Ramos (cell line): ENCODE measurements at regions not wholly inside any gene's neighbourhood (a gene's known extent, or its start where the extent isn't known, plus 50 kb on each side); places are given as distances from the start of the nearest gene placed in this dataset.
"Not testable (repeated sequence)": the region's sequence is repeated elsewhere in the genome, so short reads cannot be mapped to it uniquely, and the experiment has no call there.

ENCODE experiments used
- in situ Hi-C: fragments of 300-500 bp; cut with MboI; formaldehyde crosslinking; loops from one replicate; pipeline ENCODE4 v1.14.3; 2022; ENCODE audit warnings: low sequenced_read_pairs; ENCODE audit not compliant: unreplicated experiment

GRCh38 chr12:111129149-111129767, 208.9 kb upstream of the MYL2 start:
- in situ Hi-C loops: no loop called here

GRCh38 chr12:111126331-111126730, 206.0 kb upstream of the MYL2 start:
- in situ Hi-C loops: no loop called here

- in situ Hi-C loops: no loop called here
Measured at GRCh38 chr12:111124183-111124582, 203.8 kb upstream of the MYL2 start.

DNA sequence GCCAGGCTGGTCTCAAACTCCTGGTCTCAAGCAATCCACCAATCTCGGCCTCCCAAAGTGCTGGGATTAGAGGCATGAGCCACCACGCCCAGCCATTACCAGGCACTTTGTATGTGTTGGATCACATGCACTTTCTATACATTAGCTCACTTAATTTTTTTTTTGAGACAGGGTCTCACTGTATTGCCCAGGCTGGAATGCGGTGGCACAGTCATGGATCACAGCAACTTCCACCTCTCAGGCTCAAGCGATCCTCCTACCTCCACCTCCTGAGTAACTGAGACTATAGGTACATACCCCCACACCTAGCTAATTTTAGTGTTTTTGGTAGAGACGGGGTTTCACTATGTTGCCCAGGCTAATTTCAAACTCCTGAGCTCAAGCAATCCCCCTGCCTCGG, 203.0 kb upstream of the MYL2 start:
- in situ Hi-C loops: no loop called here

- in situ Hi-C loops: no loop called here
Measured at GRCh38 chr12:111122458-111122878, 202.1 kb upstream of the MYL2 start.

DNA sequence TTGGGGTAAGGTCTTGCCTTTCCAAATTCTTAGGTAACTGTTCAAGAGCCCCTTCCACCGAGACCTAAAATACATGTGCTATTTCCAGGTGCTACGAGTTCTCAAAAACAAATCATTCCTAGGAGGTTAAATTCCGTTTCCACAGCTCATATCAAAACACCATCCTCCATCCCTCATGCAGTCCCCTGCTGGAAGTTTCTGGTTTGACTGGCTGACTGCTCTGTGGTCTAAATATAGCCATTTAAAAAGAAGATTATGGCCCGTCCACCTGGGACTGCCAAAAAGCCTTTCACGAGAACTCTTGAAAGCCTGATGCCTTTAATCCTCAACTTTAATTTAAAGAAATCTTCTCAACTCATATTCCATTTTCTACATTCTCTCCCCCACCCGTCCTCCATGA, 201.5 kb upstream of the MYL2 start:
- in situ Hi-C loops: no loop called here

GRCh38 chr12:111120578-111120977, 200.2 kb upstream of the MYL2 start:
- in situ Hi-C loops: no loop called here

DNA sequence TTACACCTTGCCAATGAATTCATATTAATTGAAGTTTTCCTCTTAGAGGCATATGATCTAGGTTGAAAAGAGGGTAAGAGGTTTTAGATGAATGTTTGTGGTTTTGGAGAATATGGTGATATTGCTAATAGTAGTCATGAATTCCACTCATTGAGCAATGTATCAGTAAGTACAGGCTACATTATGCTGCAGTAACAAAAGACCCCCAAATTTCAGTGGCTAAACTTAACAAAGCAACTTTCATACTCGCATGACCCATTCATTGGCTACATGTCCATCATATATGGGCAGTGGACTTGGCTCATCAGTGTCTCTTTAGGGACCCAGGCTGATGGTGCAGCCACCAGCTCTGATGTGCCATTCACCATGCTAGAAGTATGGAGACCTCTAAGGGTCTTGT, 196.6 kb upstream of the MYL2 start:
- in situ Hi-C loops: no loop called here

GRCh38 chr12:111113313-111113712, 192.9 kb upstream of the MYL2 start:
- in situ Hi-C loops: not testable (repeated sequence)

DNA sequence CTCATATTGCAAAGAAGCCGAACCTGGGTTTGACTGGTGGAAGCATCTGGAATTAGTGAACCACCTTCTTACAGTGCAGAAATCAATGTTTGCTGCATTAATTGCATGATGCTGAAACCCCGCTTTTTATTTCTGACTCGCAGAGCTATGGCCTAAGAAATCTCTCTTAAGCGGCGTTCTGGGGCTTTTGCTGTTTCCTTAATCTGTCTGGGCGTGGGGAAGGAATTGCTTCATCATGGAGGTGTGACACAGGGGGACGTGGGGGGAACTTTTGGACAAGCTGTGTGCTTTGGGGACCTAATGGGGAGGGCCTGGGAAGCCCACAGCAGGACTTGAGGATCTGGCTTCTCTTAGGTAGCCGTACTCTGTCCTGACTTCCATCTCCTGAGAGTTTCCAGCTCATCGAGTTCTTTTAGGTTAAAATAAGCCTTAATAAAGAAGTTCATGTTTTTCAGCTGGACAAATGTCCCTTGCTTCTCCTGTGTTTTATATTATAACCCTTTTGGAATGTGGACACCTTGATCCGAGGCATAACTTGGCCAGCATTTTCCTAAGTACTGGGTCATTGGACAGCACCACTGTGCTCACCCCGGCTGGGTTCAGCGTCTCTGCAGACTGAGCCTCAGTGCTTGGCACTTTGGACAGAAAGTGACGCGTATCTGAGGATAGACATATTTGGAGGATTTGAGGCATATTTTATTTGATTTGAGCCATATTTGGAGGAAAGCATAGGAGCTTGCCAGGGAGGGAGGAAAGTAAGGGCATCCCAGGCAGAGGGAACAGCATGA, 192.1 kb upstream of the MYL2 start:
- in situ Hi-C loops: no loop called here

DNA sequence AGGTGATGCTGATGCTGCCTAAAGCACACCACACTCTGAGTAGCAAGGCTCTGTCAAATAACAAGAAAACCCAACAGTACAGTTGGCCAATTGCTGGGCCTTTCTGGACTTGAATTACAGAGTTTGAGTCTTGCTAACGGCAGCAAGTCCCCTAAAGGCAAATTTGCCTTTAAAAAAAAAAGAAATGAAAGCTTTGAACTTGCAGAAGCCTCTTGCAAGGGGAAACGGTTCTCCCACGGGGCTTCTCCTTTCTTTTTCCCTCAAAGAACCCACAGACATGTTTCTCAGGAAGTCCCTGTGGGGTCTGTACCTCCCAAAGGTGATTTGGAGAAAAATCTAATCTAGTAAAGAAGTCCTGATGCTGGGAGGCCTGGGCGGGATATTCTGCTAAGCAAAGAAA, 191.3 kb upstream of the MYL2 start:
- in situ Hi-C loops: no loop called here

GRCh38 chr12:111110556-111110955, 190.2 kb upstream of the MYL2 start:
- in situ Hi-C loops: no loop called here

DNA sequence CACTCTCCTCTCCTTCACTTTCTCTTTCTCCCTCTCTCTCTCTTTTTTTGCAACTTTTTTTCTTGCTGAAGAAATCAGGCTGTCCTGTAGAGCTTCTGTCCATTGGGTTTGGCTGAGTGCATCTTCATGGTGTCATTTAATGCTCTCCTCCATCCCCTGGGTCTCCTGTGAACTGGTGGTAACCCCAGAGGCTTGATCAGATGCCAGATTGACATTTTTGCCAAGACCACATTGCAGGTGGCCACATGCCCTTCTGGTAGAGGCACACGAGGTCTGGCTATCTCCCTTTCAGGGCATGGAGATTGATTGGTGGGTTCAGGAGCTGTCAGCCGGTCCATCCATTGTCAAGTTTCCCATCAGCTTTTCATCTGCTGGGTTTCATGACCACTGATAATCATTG, 188.3 kb upstream of the MYL2 start:
- in situ Hi-C loops: no loop called here

- in situ Hi-C loops: no loop called here
Measured at GRCh38 chr12:111107392-111108178, 187.2 kb upstream of the MYL2 start.

GRCh38 chr12:111105294-111105693, 184.9 kb upstream of the MYL2 start:
- in situ Hi-C loops: no loop called here

DNA sequence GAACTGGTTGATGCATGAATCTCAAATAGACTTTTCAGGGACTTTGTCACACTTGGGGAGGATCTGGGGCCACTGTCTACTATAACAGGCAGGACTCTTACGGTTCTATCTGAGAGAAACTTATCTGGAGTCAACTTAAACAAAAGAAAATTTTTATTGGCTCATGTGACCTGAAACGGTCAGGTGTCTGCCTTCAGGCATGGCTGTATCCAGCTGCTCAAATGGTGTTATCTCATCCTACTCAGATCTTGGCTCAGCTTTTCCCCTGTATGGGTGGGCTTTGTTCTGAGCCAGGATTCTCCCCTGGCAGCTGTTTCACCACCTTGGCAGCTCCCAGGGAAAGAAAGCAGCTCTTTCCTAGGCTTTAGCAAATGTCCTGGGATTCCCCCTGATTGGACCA, 183.2 kb upstream of the MYL2 start:
- in situ Hi-C loops: no loop called here

DNA sequence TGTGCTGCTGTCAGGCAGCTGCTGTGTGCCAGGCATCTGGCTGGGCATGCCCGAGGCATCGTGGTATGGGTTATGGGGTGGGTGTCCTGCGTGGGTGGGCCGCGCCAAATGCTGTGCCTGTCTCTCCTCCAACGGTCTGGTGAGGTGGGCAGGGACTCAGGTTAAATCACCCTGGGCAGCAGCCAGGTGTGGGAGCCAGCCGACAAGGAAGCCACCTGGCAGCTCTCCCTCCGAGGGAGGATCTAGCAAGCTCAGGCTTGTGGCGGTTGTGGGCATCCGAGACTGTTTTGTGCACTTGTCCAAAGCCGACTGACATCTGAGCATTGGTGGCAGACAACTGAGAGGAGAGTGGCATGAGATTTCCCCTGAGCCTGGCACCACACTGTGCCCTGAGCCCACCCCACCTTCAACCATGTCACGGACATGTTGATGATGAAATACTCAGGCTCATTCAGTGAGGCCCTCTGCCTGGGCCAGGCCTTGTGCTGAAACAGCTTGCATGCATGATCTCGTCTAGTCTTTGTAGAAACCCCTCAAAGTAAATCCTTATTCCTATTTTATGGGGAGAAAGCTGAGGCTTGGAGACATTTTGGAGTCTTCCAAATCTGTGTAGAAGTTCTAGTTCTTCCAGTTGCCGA, 181.8 kb upstream of the MYL2 start:
- in situ Hi-C loops: no loop called here

GRCh38 chr12:111101003-111101402, 180.6 kb upstream of the MYL2 start:
- in situ Hi-C loops: no loop called here

- in situ Hi-C loops: no loop called here
Measured at GRCh38 chr12:111100554-111100953, 180.2 kb upstream of the MYL2 start.

GRCh38 chr12:111100003-111100402, 179.6 kb upstream of the MYL2 start:
- in situ Hi-C loops: no loop called here

- in situ Hi-C loops: no loop called here
Measured at GRCh38 chr12:111099186-111099585, 178.8 kb upstream of the MYL2 start.
